Caki2 (cell line): ENCODE measurements at regions not wholly inside any gene's neighbourhood (a gene's known extent, or its start where the extent isn't known, plus 50 kb on each side); places are given as distances from the start of the nearest gene placed in this dataset.

Source experiments
- DNase-seq: peaks from one replicate; pipeline ENCODE4 v3.0.0-alpha.2; 2015; ENCODE audit warnings: low read depth
- in situ Hi-C: cut with HindIII; loops from 2 replicates; pipeline ENCODE4 v1.10.0; 2016; ENCODE audit warnings: low sequenced_read_pairs, low pct_unique_long_range_greater_than_20kb, mixed read lengths

DNA sequence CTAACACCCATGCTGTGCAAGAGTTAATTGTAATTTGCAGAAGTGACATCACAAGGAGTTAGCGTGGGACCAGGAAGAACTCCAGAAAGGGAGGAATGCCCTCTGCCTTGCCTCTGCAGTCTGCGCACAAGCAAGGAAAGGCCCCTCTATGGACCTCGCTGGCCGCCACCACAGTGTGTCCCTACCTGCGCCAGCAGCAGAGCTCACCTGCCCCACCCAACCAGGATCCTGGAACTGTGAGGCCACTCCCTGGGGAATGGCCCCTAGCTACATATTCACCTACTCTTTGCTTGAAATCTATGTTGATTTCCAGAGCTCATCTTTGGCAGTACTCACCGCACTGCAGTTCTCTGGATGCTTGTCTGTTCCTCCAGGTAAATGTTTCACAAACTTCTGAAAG is 72.0 kb upstream of the MTNR1B start:
- DNase-seq, result no peak
- in situ Hi-C loops, result no loop called here

DNA sequence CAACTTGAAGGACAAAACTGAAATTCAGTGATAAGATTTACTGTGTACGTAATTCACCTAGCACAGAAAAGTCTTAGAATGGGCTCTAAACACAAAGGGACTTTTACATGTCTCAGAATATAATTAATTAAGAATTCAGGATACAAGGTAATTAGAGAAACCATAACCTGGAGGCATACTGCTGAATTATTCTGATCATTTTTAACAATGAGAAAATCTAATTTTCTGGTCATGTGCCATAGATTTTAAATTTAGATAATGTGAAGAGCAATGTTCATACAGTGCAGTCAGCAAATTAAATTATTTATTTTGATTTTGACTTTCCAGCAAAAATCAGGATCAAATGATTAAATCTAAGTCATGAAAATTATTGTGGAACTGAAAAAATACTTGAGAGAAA is 67.0 kb upstream of the MTNR1B start:
- in situ Hi-C loops, result no loop called here
- DNase-seq, result no peak

DNA sequence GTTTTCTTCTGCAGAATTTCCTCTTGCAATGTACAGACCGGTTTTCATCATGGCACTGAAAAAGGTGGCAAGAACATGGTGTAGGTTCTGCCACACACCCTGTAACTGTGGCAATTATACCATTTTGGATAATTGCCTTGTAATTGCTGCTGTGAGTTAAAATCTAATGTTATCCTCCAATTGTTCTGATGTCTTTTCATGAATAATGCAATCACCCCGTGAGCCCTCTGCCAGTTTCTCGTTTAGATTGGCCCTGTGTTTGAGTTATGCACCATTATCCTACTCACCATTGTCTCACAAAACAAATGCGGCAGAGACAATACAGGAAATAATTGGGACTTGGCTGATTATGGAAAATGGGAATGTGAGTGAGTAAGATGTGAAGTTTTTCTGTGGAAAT is 61.8 kb upstream of the MTNR1B start:
- in situ Hi-C loops, result no loop called here
- no peak for DNase-seq

DNA sequence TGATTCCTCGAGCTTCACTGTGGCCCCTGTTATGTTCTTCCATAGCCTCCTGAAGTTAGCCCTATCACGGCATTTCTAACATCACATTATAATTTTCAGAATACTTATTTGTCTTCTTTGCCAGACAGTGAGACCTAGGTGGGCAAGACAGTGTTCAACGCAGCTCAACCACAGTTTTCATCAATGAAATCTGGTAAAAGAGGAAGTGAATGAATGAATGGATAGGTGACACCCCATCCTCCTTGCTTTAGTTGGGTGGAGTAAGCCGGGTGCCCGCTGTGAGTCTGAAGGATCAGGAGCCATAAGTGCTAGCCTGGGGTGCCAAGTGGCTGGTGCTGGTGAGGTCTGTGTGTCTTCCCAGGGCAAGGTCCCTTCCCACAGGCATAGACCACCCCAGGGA is 60.2 kb upstream of the MTNR1B start:
- in situ Hi-C loops, result no loop called here
- DNase-seq, result no peak

DNA sequence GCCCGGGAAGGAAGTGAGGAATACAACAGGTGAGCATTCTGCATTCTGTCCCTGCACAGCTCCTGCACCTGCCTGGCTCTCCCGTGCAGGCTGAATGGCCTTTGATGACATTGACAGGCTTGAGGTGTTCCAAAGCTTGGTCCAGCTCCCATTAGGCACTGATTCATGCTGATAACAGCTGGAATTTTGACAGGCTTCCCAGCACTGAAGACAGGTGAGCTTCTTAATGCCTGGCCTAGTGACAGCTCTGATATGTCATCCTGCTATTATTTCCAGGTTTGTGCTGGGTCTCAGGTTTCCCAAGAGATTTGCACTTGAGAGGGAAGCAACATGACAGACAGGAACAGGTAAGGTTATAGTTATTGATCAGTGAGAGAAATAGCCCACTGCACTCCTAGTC is 58.0 kb upstream of the MTNR1B start:
- DNase-seq, result no peak
- in situ Hi-C loops, result no loop called here

DNA sequence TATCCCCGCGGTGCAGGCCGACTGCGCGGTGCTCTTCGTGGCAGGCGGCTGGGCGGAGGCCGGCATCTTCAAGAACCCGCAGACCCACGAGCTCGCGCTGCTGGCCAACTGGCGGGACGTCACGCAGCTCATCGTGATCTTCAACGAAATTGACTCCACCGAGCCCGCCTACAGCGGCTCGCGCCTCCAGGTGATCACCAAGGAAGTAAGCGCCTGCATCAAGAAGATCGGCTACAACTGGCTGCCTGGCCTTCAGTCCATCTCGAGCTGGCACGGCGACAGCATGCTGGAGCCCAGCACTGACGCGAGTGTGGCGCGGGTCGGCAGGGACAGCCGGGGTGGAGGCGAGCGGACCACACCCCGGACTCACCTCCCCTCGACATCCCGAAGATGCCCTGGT is 53.9 kb upstream of the MTNR1B start:
- in situ Hi-C loops, result no loop called here
- no peak for DNase-seq

DNA sequence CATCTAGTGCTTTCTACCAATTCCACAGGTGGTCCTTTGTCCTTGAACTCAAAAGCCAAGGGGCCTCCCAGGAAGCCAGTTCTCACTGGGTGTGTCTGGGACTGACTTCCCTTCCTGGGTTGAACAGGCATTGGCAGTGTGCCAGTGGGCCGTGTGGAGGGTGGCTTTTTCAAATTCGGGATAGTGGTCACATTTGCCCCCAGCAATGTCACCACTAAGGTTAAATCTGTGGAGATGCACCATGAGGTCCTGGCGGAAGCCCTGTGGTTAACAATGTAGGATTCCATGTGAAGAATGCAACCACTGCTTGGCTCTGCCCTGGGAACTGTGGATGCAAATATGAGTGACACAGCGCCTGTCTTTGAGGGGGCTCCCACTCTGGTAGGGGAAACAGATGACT is 53.2 kb upstream of the MTNR1B start:
- no peak for DNase-seq
- in situ Hi-C loops, result no loop called here

DNA sequence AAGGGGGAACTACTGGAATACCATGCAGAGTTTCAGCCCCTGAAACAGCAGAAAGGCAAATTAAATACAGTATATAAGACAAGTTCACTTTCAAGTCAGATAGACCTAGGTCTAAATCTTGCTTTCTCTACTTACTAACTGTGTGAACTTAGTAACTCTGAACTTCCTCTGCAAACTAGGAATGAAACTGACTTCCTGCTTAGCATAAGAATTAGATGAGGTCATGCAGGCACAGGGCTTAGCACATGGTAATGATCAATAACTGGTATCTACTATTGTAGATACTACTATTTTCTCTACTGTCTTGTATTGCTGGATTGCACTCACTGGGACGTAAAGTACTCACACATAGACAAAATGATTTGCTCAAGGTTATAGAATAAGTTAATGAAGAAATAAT is 51.5 kb upstream of the MTNR1B start:
- in situ Hi-C loops, result no loop called here

DNA sequence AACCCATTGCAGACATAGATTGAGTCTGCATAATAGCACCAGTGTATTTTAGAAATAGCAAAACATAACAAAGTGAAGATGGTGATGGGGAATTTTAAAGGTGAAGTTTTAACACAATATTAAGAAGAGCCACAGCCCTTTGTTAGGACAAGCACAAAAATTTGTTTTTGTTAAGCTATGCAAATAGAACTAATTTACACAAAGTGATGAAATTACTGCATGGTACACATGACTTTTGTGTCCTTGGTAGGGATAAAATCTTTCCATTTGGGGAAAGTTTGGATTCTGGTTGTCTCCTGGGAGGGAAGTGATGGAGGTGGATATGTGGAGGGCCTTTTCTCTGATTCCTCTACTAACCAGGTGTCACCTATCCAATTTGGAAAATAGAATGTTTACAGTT is 50.4 kb upstream of the MTNR1B start:
- in situ Hi-C loops, result no loop called here
- no peak for DNase-seq

More for the DNA sequence above, 51.5 kb upstream of the MTNR1B start:
- no peak for DNase-seq
